HG03103 (cell line): ENCODE measurements at regions not wholly inside any gene's neighbourhood (a gene's known extent, or its start where the extent isn't known, plus 50 kb on each side); places are given as distances from the start of the nearest gene placed in this dataset.

ENCODE experiments used
- ATAC-seq: cut with Tn5 transposase; IDR thresholded peaks from one replicate; pipeline ENCODE4 v1.9.1; 2021; ENCODE audit warnings: low read depth; ENCODE audit not compliant: unreplicated experiment

DNA sequence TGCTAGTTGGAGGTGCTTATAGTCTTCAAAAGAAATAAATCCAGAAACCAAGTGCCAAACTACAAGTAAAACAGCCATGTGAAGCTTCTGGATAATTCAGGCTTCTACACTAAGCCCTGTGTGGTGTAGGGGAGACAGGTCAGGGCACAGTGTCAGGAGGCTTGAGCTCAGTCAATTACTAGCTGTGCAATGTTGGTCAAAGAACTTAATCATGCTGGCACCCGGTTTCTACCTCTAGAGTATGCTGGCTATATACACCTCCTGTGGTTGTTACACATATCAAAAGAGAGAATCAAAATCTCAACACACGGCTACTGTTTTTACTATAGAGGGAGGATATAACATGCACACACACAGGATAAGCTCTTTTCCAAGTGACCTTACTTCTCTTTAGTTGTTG is 469.7 kb upstream of the ZNF462 start:
- no peak for ATAC-seq

DNA sequence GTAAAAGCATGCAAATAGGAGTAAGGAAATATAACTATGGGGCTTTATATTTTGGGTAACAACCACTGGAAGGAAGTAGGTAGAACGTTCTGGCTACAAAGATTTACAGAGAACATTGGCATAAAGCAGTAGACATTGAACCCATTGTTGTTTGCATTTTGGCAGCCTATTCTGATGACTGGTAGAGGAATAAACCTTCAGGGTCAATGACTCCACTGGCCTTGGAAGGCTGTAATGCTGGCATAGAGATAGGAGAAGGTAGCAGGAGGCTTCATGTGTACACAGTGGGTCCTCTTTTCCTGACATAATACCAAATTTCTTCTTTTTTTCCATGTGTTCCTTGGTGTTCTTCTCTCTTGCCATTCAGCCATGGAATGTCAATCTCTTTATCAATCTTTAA is 462.8 kb upstream of the ZNF462 start:
- no peak for ATAC-seq

GRCh38 chr9:106400950-106401349 is 462.0 kb upstream of the ZNF462 start:
- no peak for ATAC-seq

GRCh38 chr9:106403081-106403480 is 459.9 kb upstream of the ZNF462 start:
- ATAC-seq: no peak

DNA sequence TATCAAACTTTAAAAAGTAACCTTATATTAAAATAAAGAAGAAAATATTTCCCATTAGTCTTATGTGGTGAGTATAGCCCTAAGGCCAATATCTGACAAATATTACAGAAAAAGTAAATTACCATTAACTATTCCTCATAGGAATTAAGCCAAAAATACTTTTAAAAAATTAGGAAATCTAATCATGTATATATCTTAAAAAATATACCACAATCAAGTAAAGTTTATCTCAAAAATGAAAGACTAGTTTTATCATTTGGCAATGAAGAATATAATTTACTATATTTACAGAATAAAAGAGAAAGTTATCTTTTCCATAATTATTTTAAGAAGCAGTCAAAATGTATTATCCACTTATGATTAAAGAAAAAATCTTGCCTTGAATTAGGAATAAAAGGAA is 458.8 kb upstream of the ZNF462 start:
- no peak for ATAC-seq

DNA sequence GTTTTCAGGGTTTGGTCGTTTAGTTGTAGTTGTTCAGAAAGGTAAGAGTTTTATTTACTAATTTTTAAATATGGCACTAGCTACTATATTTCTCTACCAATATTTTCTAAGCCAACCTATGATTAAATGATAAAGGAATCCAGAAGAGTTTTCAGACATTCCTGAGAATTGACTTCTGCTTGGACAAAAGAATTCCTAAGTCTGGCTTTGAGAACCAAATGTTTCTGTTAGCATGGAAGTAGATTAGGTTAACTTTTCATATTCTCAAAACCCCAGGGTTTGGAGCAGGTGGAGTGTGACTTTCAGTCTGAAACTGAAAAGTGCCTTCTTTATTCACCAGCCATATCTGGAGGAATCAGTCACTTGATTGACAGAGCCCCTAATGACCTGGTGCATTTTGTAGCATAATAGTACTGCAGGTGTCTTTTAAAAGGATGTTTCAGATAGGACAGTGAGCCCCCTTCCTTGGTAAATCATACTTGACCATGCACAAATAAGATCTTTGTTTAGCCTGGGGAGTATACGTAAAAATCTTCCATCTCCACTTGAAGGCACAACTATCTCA is 457.0 kb upstream of the ZNF462 start:
- ATAC-seq: no peak

GRCh38 chr9:106414042-106414441 is 448.9 kb upstream of the ZNF462 start:
- ATAC-seq: no peak

GRCh38 chr9:106417685-106418084 is 445.3 kb upstream of the ZNF462 start:
- no peak for ATAC-seq

GRCh38 chr9:106419829-106420228 is 443.1 kb upstream of the ZNF462 start:
- no peak for ATAC-seq

- peak; percentile 58 for ATAC-seq
Observed at GRCh38 chr9:106420511-106420944, 442.4 kb upstream of the ZNF462 start.

DNA sequence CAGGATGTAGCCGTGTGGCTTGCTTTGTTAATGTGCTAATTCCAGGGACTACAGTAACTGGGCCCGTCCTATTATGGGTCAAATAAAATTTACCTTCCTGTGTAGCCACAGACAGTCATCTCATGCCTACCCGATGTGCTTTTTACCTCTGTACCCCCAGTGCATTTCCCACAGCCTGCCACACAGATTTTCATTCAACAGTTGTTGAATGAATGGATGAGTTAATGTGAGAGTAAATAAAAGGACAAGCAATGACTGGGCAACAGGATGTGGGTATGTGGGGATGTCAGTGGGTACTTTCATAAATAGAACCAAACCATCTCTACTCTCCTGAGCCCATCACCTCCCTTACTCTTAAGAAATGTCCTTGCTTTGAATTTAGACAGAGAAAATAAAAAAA is 441.2 kb upstream of the ZNF462 start:
- no peak for ATAC-seq

- ATAC-seq: no peak
Observed at GRCh38 chr9:106423575-106423974, 439.4 kb upstream of the ZNF462 start.

- ATAC-seq: no peak
Observed at GRCh38 chr9:106432631-106433030, 430.3 kb upstream of the ZNF462 start.

DNA sequence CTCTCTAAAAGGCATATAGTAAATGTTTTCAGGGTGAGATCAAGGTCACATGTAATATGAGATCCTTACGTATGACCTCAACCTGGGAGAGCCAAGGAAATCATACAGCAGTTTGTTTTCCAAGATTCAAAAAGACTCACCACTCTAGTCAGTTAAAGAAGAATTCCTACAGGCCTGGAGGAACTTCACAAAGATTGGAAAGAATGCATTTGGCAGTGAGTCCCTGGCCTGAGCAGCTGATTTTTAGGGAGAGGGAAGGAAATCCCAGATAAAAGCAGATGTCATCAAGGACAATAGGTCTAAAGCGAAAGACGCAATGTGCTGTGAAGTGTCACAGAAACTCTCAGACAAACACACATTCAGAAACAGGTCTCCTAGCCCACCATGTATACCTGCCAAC is 424.0 kb upstream of the ZNF462 start:
- no peak for ATAC-seq

DNA sequence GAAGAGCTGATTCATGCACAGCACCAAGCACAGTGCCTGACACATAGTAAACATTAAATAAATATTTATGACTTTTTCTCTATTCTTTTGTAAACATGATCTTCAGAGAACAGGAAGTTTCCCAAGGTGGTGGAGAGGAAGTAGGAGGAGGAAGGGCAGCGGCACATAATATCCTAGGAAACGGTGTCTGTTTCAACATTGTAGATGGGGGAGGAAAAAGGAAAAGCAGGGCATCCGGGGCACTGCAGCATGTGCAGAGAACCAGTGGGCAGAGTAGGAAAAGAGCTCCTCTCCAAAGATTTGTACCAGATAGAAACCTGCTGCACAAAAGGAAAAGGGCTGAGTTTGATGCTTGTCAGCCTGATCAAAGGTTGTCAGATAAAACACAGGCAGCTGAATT is 421.7 kb upstream of the ZNF462 start:
- no peak for ATAC-seq

GRCh38 chr9:106443520-106443919 is 419.4 kb upstream of the ZNF462 start:
- no peak for ATAC-seq

DNA sequence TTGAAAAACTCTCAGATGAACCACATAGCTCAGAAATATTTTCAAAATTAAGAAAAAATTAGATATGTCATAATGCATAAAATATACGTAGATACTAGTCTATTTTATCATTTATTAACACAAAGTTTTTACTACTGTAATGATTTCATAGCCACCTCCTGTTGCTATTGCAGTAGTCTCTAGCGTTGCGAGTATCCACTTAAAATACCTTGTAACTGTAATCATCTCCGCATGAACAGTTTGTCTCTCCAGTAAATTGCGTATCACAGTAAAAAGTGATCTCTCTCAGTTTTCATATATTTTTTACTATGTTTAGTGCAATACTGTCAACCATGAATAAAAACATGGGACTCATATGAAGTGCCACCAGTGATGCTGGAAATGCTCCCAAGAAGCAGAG is 417.9 kb upstream of the ZNF462 start:
- ATAC-seq: no peak

GRCh38 chr9:106449336-106449927 is 413.5 kb upstream of the ZNF462 start:
- no peak for ATAC-seq

GRCh38 chr9:106450549-106450948 is 412.4 kb upstream of the ZNF462 start:
- no peak for ATAC-seq

GRCh38 chr9:106451223-106451622 is 411.7 kb upstream of the ZNF462 start:
- no peak for ATAC-seq

GRCh38 chr9:106456581-106456980 is 406.4 kb upstream of the ZNF462 start:
- no peak for ATAC-seq

DNA sequence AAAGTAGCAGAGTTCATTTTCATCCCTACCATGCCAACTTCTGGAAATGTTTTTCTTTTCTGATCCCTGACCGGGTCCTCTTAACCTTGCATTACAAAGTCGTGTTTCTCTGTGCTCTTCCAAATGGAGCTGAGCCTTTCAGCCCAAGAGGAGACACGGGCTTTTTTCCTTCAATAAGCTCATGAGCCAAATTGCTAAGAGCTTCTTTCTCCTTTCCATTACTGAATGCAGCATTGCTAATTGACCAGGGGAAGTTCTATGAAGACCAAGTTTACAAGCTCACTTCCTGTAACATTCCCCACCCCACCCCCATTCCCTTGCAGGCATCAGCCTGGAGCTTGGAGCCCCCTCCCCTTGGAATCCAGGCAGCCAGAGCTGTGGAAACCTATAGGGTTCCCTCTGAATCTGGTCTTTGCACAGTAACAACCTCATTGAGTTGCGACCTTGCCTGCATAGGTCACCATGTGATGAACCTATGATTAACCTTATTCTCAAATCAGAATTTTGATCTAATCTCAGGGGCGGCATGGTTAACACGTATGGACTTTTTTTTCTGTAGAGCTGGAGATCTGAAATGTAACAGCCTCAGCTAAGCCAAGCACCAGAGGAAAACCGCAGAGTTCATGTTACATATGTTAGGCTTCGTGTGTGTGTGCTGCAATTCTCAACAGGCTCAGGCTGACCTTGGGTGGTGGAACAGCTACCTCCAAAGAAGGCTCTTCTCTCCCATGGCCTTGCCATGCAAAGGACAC is 395.7 kb upstream of the ZNF462 start:
- no peak for ATAC-seq
